GM23338 (cell line): ENCODE measurements at regions not wholly inside any gene's neighbourhood (a gene's known extent, or its start where the extent isn't known, plus 50 kb on each side); places are given as distances from the start of the nearest gene placed in this dataset.

Experiments
- ATAC-seq: fragments of 200-7000 bp; cut with Tn5 transposase; 3 replicates; pipeline ENCODE4 v1.9.1; 2020
- DNase-seq: peaks from one replicate; pipeline ENCODE4 v3.0.0-alpha.2; 2015; ENCODE audit warnings: low spot score
- H2AFZ ChIP-seq: fragments of 200-600 bp; sonication (generic); 2 replicates; pipeline ENCODE4 v1.8.0; 2016; ENCODE audit warnings: antibody characterized with exemption, mild to moderate bottlenecking, moderate library complexity
- H3F3A ChIP-seq: fragments of 200-600 bp; sonication (generic); replicated peaks from 2 replicates; pipeline ENCODE4 v1.8.0; 2017; ENCODE audit warnings: antibody characterized with exemption, mixed run types, low read depth
- H3K27ac ChIP-seq: fragments of 200-600 bp; sonication (generic); 2 replicates; pipeline ENCODE4 v1.6.1; 2016; ENCODE audit warnings: low read depth
- H3K27me3 ChIP-seq: fragments of 200-600 bp; sonication (generic); 2 replicates; pipeline ENCODE4 v1.8.0; 2016; ENCODE audit warnings: mild to moderate bottlenecking, mixed run types, moderate library complexity; ENCODE audit not compliant: insufficient read depth
- H3K36me3 ChIP-seq: fragments of 200-600 bp; sonication (generic); 2 replicates; pipeline ENCODE4 v1.8.0; 2016; ENCODE audit warnings: mild to moderate bottlenecking; ENCODE audit not compliant: insufficient read depth
- H3K4me1 ChIP-seq: fragments of 200-600 bp; sonication (generic); 2 replicates; pipeline ENCODE4 v1.8.0; 2016; ENCODE audit warnings: mild to moderate bottlenecking, moderate library complexity; ENCODE audit not compliant: insufficient read depth
- H3K4me2 ChIP-seq: fragments of 200-600 bp; sonication (generic); 2 replicates; pipeline ENCODE4 v1.7.1; 2017; ENCODE audit warnings: mixed run types
- H3K4me3 ChIP-seq: fragments of 200-600 bp; sonication (generic); 2 replicates; pipeline ENCODE4 v1.6.1; 2016; ENCODE audit warnings: mixed run types
- H3K79me2 ChIP-seq: fragments of 200-600 bp; sonication (generic); replicated peaks from 2 replicates; pipeline ENCODE4 v1.8.0; 2017; ENCODE audit warnings: mild to moderate bottlenecking; ENCODE audit not compliant: insufficient read depth
- H3K9me2 ChIP-seq: fragments of 200-600 bp; sonication (generic); 2 replicates; pipeline ENCODE4 v1.8.0; 2017; ENCODE audit not compliant: insufficient read depth
- H4K20me1 ChIP-seq: fragments of 200-600 bp; sonication (generic); replicated peaks from 2 replicates; pipeline ENCODE4 v1.8.0; 2017; ENCODE audit warnings: mild to moderate bottlenecking; ENCODE audit not compliant: insufficient read depth
- H3K27ac Mint-ChIP-seq: 2 replicates; pipeline ENCODE4 v1.8.0; 2020; ENCODE audit warnings: inconsistent platforms, mild to moderate bottlenecking, moderate library complexity, mixed read lengths
- H3K27me3 Mint-ChIP-seq: 3 replicates; pipeline ENCODE4 v1.8.0; 2022; ENCODE audit warnings: low read depth, mild to moderate bottlenecking, moderate library complexity, mixed read lengths, inconsistent platforms; ENCODE audit not compliant: insufficient read depth, poor library complexity
- H3K36me3 Mint-ChIP-seq: 3 replicates; pipeline ENCODE4 v1.8.0; 2021; ENCODE audit warnings: low read depth, mild to moderate bottlenecking, inconsistent platforms, moderate library complexity, mixed read lengths
- H3K4me1 Mint-ChIP-seq: 3 replicates; pipeline ENCODE4 v1.8.0; 2020; ENCODE audit warnings: mild to moderate bottlenecking, inconsistent platforms, mixed read lengths
- H3K4me3 Mint-ChIP-seq: 3 replicates; pipeline ENCODE4 v1.8.0; 2021; ENCODE audit warnings: moderate library complexity, mild to moderate bottlenecking, inconsistent platforms, mixed read lengths
- H3K9me3 Mint-ChIP-seq: 3 replicates; pipeline ENCODE4 v1.8.0; 2020; ENCODE audit warnings: moderate library complexity, mild to moderate bottlenecking, inconsistent platforms, mixed read lengths
- CREB1 ChIP-seq: fragments of 250-450 bp; sonication (Bioruptor Pico); IDR thresholded peaks from 2 replicates; pipeline ENCODE4 v1.5.0; 2020; ENCODE audit warnings: low read depth, mild to moderate bottlenecking, moderate library complexity
- CTCF ChIP-seq, 2 experiments: fragments of 200-600 bp in 1 of 2; sonication (generic) in 1 of 2; conservative IDR thresholded peaks; 2 replicates each; pipeline versions ENCODE4 v1.5.1 to v1.6.1; 2016 to 2017; ENCODE audit warnings: antibody characterized with exemption in 2 of 2, low read depth in 2 of 2, mild to moderate bottlenecking in 2 of 2, moderate library complexity in 1 of 2
- ETS1 ChIP-seq: IDR thresholded peaks from 2 replicates; pipeline ENCODE4 v1.6.1; 2016; ENCODE audit warnings: antibody characterized with exemption
- EZH2 ChIP-seq: fragments of 200-600 bp; sonication (generic); IDR thresholded peaks from one replicate; pipeline ENCODE4 v1.8.0; 2017; ENCODE audit warnings: antibody characterized with exemption, mild to moderate bottlenecking, low read depth; ENCODE audit not compliant: unreplicated experiment
- EZH2phosphoT487 ChIP-seq: fragments of 200-600 bp; sonication (generic); IDR thresholded peaks from one replicate; pipeline ENCODE4 v1.8.1; 2018; ENCODE audit warnings: antibody characterized with exemption; ENCODE audit not compliant: unreplicated experiment
- JUNB ChIP-seq: IDR thresholded peaks from one replicate; pipeline ENCODE4 v1.6.1; 2016; ENCODE audit warnings: antibody characterized with exemption; ENCODE audit not compliant: unreplicated experiment
- NANOG ChIP-seq: IDR thresholded peaks from 2 replicates; pipeline ENCODE4 v1.6.1; 2016; ENCODE audit warnings: antibody characterized with exemption, borderline replicate concordance
- POLR2AphosphoS5 ChIP-seq: IDR thresholded peaks from 2 replicates; pipeline ENCODE4 v1.6.1; 2016; ENCODE audit warnings: antibody characterized with exemption, low read depth
- REST ChIP-seq: IDR thresholded peaks from one replicate; pipeline ENCODE4 v1.6.1; 2018; ENCODE audit warnings: antibody characterized with exemption; ENCODE audit not compliant: unreplicated experiment
- STAT1 ChIP-seq: IDR thresholded peaks from one replicate; pipeline ENCODE4 v1.6.1; 2016; ENCODE audit warnings: antibody characterized with exemption; ENCODE audit not compliant: unreplicated experiment
- ZNF114 ChIP-seq: fragments of 250-450 bp; sonication (Bioruptor Pico); IDR thresholded peaks from 2 replicates; pipeline ENCODE4 v1.5.0; 2020; ENCODE audit warnings: mild to moderate bottlenecking, moderate library complexity
- ZNF331 ChIP-seq: fragments of 250-450 bp; sonication (Bioruptor Pico); IDR thresholded peaks from 2 replicates; pipeline ENCODE4 v1.5.0; 2020; ENCODE audit warnings: low read depth, mild to moderate bottlenecking, moderate library complexity
- ZNF462 ChIP-seq: fragments of 250-450 bp; sonication (Bioruptor Pico); IDR thresholded peaks from 2 replicates; pipeline ENCODE4 v1.5.0; 2020; ENCODE audit warnings: mild to moderate bottlenecking, moderate library complexity

GRCh38 chr15:38996111-38996631 lies 431.6 kb upstream of the RASGRP1 start:
- no peak overlapping the region for H3K4me2 ChIP-seq

More at GRCh38 chr15:38996111-38996631, 431.6 kb upstream of the RASGRP1 start:
- no peak overlapping the region for H3K4me3 ChIP-seq
- Mint-ChIP-seq H3K9me3 (no peaks in the 10 kb centered on the region; the same call in 2 of the 3 replicates), H3K4me3 (no peak overlapping the region), H3K36me3 (no peaks in the 10 kb centered on the region), H3K27ac (no peak overlapping the region), H3K27me3 (no peaks in the 10 kb centered on the region), H3K4me1 (no peaks in the 10 kb centered on the region)
- no peak overlapping the region for H3K27ac ChIP-seq
- H3F3A ChIP-seq = no peaks in the 10 kb centered on the region
- H3K36me3 ChIP-seq = no peaks in the 10 kb centered on the region
- H3K27me3 ChIP-seq = no peaks in the 10 kb centered on the region
- peaks cover 11% of the 10 kb centered on the region; the same call in 1 of the 2 replicates for H3K9me2 ChIP-seq
- H4K20me1 ChIP-seq = no peaks in the 10 kb centered on the region
- DNase-seq (no peak), ATAC-seq (no peak)
- TF ChIP-seq CREB1 (CRISPR knock-in tag) (no peak), ZNF331 (CRISPR knock-in tag) (no peak), POLR2AphosphoS5 (no peak), EZH2 (no peak), ZNF114 (CRISPR knock-in tag) (no peak), JUNB (no peak), ETS1 (no peak), EZH2phosphoT487 (no peak), STAT1 (no peak), CTCF (conservative IDR thresholded peaks at IDR 0.05; ENCODE audit: low read depth in 2 of 2) (no peak), ZNF462 (CRISPR knock-in tag) (no peak), NANOG (no peak), REST (no peak)
- H3K79me2 ChIP-seq = no peaks in the 10 kb centered on the region
- H3K4me1 ChIP-seq = no peaks in the 10 kb centered on the region
- H2AFZ ChIP-seq = no peak overlapping the region
